Calu3 (cell line): ENCODE measurements at regions not wholly inside any gene's neighbourhood (a gene's known extent, or its start where the extent isn't known, plus 50 kb on each side); places are given as distances from the start of the nearest gene placed in this dataset.

Experiments used
- BruUV-seq: library from RNA; stranded (reverse); fragments of 400-500 nt; replicated peaks from 2 replicates; lab custom pipeline; 2021; lab: Mats Ljungman, UMichigan
- CTCF ChIA-PET: fragments of 300-600 bp; sonication (Branson Sonifier 250); formaldehyde crosslinking; loops from one replicate; lab custom pipeline; 2022; ENCODE audit warnings: antibody characterized with exemption; lab: Charles Lee
- DNase-seq: peaks from one replicate; pipeline ENCODE4 v3.0.0; 2022
- H3K27ac Mint-ChIP-seq: one replicate; pipeline ENCODE4 v1.8.0; 2022; ENCODE audit warnings: mixed read lengths; ENCODE audit not compliant: unreplicated experiment
- H3K27me3 Mint-ChIP-seq: one replicate; pipeline ENCODE4 v1.8.0; 2022; ENCODE audit warnings: mixed read lengths; ENCODE audit not compliant: unreplicated experiment
- H3K36me3 Mint-ChIP-seq: one replicate; pipeline ENCODE4 v1.8.0; 2022; ENCODE audit warnings: mild to moderate bottlenecking, moderate library complexity, mixed read lengths; ENCODE audit not compliant: insufficient read depth, unreplicated experiment
- H3K4me1 Mint-ChIP-seq: one replicate; pipeline ENCODE4 v1.8.0; 2022; ENCODE audit warnings: mild to moderate bottlenecking, low read depth, mixed read lengths; ENCODE audit not compliant: unreplicated experiment
- H3K4me3 Mint-ChIP-seq: one replicate; pipeline ENCODE4 v1.8.0; 2022; ENCODE audit warnings: mild to moderate bottlenecking, low read depth, moderate library complexity, mixed read lengths; ENCODE audit not compliant: unreplicated experiment
- H3K9me3 Mint-ChIP-seq: one replicate; pipeline ENCODE4 v1.8.0; 2022; ENCODE audit warnings: low read depth, mixed read lengths; ENCODE audit not compliant: unreplicated experiment
- intact Hi-C: fragments of 100-400 bp; cut with micrococcal nuclease; formaldehyde crosslinking; loops from one replicate; pipeline ENCODE4 v1.10.0; 2022; ENCODE audit not compliant: unreplicated experiment
- TF ChIP-seq, protein P1 (sequence below): fragments of 200-600 bp; IDR thresholded peaks from one replicate; pipeline ENCODE4 v1.8.0; 2022; ENCODE audit warnings: antibody characterized with exemption; ENCODE audit not compliant: unreplicated experiment

DNA sequence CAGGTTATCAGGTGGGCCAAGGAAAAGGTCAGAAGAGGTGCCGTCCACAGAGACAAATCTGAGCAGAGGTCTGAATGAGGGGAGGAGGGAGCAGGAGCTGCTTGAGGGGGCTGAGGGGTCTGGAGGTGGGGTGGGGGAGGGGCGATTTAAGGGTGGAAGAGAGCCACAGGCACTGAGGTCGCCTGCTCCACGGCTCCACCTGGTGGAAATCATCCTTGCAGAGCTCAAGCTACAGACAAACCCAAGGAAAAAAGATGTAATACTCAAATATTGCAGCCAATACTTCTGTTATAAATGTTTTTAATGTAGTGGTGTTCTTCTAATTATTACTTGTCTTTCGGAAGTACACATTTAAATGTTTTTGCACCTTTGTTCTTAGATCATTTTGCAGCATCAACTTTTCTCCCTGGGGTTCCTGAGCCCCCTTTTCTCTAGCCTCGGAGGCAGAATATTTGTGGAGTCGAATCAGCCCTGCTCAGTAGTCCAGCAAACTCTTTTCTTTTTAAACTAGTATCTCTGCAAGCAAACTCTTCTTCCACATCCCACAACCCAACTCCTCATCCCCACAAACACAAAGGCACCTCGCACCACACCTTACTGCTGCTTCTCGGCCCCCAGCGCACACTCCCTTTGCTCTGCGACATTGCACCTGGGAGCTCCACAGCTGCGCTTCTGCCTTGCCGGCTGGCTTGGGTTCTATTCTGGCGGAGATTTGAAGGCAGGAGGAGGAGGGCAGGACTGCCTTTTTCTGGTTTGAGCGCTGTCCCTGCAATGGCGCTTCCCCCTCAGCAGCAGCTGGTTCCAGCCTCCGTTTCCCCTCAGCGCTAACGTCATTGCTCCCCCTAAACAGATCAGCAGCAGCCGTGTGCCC is 51.0 kb upstream of the TFAP2A start:
- Mint-ChIP-seq H3K27me3 (no peaks in the 10 kb centered on the region), H3K9me3 (no peaks in the 10 kb centered on the region), H3K27ac (no peak overlapping the region), H3K36me3 (no peaks in the 10 kb centered on the region), H3K4me3 (no peak overlapping the region), H3K4me1 (peaks cover 8% of the 10 kb centered on the region)
- BruUV-seq = no TSS peak
- intact Hi-C loops = no loop called here
- CTCF ChIA-PET = interaction anchor here (0.6 to 1.3 kb wide), 4 partner anchors 16 to 36 kb away, joined by 3 to 4 read pairs (median 4); no protein-coding TSS in a partner anchor
- DNase-seq = peak; percentile 69
- TF ChIP-seq, protein P1, sequence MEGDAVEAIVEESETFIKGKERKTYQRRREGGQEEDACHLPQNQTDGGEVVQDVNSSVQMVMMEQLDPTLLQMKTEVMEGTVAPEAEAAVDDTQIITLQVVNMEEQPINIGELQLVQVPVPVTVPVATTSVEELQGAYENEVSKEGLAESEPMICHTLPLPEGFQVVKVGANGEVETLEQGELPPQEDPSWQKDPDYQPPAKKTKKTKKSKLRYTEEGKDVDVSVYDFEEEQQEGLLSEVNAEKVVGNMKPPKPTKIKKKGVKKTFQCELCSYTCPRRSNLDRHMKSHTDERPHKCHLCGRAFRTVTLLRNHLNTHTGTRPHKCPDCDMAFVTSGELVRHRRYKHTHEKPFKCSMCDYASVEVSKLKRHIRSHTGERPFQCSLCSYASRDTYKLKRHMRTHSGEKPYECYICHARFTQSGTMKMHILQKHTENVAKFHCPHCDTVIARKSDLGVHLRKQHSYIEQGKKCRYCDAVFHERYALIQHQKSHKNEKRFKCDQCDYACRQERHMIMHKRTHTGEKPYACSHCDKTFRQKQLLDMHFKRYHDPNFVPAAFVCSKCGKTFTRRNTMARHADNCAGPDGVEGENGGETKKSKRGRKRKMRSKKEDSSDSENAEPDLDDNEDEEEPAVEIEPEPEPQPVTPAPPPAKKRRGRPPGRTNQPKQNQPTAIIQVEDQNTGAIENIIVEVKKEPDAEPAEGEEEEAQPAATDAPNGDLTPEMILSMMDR = no peak
